HG03060 (cell line): ENCODE measurements at regions not wholly inside any gene's neighbourhood (a gene's known extent, or its start where the extent isn't known, plus 50 kb on each side); places are given as distances from the start of the nearest gene placed in this dataset.
"Not testable (repeated sequence)": the region's sequence is repeated elsewhere in the genome, so short reads cannot be mapped to it uniquely, and the experiment has no call there.

Experiments used
- ATAC-seq: cut with Tn5 transposase; IDR thresholded peaks from one replicate; pipeline ENCODE4 v1.9.1; 2021; ENCODE audit warnings: low read depth, moderate number of reproducible peaks; ENCODE audit not compliant: unreplicated experiment

DNA sequence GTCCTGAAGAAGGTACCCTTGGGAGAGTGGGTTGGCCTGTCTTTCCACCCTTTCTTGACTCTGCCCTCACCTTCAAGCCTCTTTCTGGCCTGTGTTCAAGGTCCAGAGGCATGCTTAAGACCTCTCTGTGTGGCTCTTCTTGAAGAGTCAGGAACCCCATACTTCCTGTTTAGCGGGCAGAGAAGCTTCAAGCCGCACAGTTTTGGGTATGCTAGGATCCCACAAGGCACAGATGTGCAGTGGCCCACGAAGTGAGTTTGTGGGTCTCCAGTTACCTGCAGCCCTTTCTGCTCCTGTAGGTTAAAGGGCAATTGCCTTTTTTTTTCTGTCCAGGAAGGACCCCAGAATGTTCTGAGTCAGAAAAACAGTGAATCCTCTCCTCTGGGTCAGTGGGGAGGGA, 87.4 kb upstream of the FCGR1A start:
- not testable (repeated sequence) for ATAC-seq

DNA sequence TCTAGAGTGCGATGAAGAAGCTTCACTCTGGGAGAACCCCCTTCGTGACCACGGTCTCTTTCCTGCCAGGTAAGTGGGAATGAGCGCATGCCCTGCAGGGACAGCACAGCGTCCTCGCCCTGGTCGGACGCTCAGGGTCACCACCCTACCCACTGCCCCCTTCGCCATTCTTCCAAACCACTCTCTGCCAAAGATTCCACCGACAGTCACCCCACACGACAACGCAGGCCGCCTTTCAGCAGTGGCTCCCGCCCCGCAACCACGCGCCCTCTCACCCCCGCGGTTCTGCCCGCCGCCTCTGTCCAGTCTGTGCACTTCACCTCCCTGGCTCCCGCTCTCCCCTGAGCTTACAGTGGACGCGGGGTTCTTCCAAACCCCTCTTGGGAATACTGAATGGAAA, 82.3 kb upstream of the FCGR1A start:
- ATAC-seq = not testable (repeated sequence)

DNA sequence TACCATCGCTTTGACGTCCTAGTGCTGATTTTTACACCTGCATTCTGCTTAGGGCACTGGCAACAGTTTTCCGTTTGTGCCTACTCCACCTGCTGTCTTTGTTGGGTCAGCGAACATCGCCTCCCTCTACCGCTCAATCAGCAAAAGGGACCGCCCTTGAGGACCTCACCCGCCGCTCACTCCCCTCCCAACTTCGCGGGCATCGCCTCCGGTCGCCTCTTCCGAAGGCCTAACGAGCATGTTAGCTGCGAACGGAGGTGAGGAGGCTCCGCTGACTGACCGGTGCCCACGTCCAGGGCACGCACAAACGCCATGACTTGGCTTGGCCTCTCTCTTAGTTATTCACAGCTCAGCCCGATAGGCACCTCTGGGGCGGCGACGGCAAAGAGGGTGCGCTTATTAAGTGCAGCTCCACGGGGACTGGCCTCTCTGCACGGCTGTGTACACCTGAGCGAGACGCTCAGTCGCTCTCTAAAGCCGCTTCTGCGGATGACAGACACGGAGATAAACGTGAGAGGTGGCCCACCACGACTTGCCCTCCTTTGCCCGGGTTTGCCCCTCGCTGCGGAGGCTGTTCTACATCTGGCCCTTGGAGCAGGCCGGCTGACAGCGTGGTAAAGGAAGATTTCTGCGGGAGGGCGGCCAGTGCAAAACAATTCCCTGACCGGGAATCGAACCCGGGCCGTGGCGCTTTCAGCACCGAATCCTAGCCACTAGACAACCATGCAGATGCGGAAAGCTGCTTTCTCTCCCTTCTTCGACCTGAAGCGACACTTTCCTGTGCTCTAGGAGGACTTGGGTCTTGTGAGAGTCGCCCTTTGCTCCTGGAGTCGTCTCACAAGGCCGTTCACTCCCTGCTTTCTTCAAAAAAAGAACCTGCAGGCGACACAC, 81.6 kb upstream of the FCGR1A start:
- ATAC-seq = not testable (repeated sequence)

DNA sequence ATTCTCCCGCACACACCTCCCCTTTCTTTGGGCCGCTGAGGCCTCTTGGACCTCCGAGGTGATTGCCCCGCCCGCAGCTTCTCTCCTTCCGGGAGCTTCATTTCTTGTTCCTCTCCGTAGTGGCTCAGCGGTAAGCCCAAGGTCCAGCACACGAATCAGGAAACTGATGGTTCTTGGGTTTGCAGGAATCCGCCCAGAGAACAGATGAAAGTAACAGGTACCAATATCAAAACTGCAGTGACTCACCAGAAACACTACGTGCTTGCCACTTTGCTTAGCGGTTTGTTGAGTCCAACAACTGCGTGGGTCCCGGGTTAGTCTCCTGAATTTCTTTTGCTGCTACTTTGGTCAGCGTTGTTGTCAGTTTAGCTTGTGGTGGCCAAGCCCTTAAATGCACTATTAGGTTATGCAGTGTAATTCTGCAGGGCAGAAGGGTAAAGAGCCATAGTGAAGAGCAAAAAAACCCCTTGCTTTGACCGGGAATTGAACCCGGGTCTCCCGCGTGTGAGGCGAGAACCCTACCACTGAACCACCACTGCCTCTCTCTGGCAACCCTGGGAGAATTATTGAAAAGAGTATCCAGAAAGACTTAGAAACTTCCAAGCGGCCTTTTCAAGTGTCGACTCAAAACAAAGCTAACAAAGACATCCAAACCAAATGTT, 74.2 kb upstream of the FCGR1A start:
- not testable (repeated sequence) for ATAC-seq

DNA sequence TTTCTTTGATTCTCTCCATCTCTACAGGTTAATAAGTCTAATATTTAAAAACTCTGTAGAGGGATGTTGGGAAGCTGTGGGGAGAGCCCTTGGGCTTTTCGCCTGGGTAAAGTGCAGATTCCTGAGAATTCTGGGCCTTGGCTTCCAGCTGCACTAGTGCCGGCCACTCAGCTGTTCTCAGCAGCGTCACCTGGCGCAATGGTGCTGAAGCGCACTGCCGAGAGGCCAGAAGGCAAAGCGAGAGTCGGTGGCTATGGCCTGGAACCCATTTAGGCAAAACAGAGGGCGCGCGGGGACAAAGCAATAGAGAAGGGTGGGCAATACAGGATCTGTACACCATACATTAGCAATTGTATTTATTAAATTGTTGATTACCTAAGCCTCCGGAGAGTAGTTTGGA, 70.8 kb upstream of the FCGR1A start:
- ATAC-seq = not testable (repeated sequence)

DNA sequence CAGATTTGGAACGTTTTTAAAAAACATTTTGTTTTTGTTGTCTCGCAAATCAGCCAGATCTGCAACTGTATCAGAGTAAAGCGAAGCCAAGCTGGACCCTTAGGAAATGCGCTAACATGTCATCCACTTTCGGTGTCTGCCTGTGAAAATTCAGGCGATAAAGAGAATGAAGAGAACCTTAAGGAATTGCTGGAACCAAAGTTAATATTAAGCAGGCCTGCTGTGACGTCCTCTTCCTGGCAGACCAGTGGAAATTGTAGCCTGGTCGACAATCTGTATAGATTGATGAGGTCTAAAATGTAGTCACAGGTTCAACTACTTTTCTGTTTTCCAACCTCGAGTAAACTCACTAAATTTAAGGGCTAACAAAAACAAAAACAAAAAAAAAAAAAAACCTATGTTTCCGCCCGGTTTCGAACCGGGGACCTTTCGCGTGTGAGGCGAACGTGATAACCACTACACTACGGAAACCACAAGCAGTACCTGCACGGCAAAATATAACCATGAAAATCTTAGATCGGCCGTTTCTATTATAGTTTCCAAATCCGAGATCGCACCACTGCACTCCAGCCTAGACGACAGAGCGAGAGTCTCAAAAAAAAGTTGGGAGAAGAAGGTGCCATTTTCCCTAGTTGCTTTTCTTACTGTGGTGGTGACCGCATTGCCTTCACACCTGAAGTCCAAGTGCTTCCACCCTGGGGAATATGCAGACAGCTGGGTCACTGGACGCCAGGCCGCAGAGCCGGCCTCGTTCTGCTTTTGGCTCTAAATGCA, 70.2 kb upstream of the FCGR1A start:
- ATAC-seq = not testable (repeated sequence)

DNA sequence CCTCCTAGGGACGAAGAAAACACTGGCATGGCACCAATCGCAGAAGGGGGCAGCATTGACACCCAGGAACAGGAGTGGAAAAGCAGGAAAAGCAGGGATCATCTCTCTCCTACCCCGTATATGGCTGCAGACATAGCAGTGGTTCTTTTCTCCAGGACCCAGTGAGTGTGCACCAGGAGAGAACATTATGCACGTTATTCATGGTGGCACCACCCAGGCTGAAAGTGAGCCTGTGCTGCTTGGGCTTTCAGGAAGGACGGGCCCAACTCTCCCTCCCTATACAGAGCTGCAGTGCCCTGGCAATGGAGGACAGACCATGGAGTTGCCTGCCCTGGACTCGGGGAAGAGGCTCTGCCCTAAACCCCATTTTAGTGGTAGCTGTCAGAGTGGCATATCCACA, 69.0 kb upstream of the FCGR1A start:
- not testable (repeated sequence) for ATAC-seq

DNA sequence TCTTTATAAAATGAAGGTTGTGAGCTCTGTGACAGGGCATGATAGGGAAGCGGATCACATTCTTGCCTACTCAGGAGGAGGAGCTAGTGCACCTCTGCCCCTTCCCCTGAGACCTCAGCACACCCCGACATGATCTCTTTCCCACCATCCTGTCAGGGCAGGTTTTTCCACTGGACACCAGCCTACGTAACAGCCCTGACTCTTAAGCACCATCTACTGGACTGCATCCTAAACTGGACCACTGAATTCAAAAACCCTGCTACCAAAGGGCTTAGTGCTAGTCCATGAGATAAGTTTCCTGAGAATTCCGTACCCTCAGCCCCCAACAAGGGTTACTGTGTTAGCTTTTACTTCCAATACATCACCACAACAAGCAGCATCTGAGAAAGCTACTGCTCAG, 68.5 kb upstream of the FCGR1A start:
- not testable (repeated sequence) for ATAC-seq

DNA sequence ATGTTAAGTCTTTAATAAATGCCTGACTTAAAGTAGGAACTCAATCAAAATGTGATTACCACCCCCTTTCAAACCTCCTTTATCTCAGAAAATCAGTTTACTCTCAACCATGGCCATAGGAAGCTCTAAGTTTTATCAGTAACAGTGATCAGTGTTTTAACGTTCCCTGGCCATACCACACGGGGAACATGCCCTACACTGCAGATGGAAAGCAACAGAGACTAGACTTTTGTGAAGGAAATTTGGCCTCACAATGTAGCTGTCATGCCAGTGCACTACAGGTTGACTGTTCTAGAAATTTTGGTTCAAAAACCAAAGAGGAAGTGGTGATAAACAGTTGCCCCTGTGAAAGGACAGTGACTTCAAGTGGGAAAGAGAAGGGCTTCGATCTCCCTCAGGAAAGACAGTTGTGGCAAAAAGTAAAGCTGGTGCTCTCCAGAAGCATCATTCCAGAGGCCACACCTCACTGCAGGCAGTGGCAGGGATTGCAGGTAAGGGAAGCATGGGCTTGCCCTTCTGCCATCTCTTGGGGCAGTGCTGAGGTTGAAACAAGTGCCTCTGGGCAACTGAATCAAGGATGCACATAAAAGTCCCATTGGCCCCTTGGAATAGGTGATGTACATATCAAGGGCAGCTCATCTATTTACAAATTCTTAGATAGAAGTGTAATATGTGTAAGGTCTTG, 57.7 kb upstream of the FCGR1A start:
- ATAC-seq = not testable (repeated sequence)

DNA sequence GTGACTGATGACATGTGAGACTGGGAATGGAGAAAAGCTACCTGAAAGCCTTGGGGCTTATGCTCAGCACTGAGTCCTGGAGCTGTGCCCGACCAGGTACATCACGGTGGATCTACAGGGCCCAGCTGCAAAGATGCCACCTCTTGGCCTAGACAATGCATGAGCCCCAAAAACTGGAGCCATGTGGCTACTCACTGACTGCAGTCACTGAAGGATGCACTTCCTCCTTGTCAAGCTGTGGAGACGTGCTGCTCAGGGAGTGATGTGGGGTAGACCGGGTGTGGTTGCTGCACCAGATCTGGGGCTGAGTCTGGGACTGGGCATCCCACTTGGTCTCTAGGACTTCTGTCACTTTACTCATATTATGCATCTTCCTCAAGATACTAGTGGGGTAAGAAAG, 55.8 kb upstream of the FCGR1A start:
- ATAC-seq = not testable (repeated sequence)

DNA sequence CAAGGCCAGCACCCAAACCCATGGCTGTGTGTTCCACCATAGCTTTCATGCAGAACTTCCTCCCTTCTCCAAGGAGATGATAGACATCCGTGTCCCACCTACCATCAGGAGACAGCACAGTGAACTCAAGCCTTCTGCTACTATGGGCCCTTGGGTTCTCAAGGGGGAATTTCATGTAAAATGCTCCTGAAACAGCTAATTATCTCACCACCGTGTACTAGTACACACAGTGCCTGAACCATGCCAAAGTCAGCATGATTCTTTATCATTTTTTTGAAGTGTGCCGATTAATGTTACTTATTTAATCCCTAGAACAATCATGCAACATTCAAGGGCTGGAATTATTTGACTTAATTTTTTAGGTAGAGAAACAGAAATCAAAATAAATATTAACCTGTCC, 53.9 kb upstream of the FCGR1A start:
- ATAC-seq = not testable (repeated sequence)
